ENCODE measurements at regions not wholly inside any gene's neighbourhood (a gene's known extent, or its start where the extent isn't known, plus 50 kb on each side); places are given as distances from the start of the nearest gene placed in this dataset.

GRCh38 chr2:173831312-173832229 lies 133.6 kb downstream of the SP3 start:
- no peak for DNase-seq

- no peak for DNase-seq
Measured at GRCh38 chr2:173834141-173834540, 131.0 kb downstream of the SP3 start.

- no peak for DNase-seq
Measured at GRCh38 chr2:173835726-173836125, 129.4 kb downstream of the SP3 start.

- DNase-seq = no peak
Measured at GRCh38 chr2:173841110-173841509, 124.1 kb downstream of the SP3 start.

GRCh38 chr2:173843526-173843925 lies 121.6 kb downstream of the SP3 start:
- DNase-seq = no peak

- no peak for DNase-seq
Measured at GRCh38 chr2:173851141-173851641, 114.0 kb downstream of the SP3 start.

- no peak for DNase-seq
Measured at GRCh38 chr2:173854141-173854540, 111.0 kb downstream of the SP3 start.

- no peak for DNase-seq
Measured at GRCh38 chr2:173854840-173855239, 110.3 kb downstream of the SP3 start.

- no peak for DNase-seq
Measured at GRCh38 chr2:173855661-173856060, 109.5 kb downstream of the SP3 start.
